GM23248 (cell line): ENCODE measurements at regions not wholly inside any gene's neighbourhood (a gene's known extent, or its start where the extent isn't known, plus 50 kb on each side); places are given as distances from the start of the nearest gene placed in this dataset.

Experiments used
- DNase-seq: peaks from one replicate; pipeline ENCODE4 v3.0.0-alpha.2; 2015
- H2AFZ ChIP-seq: fragments of 200-600 bp; sonication (generic); 2 replicates; pipeline ENCODE4 v1.6.1; 2016; ENCODE audit warnings: antibody characterized with exemption
- H3F3A ChIP-seq: fragments of 200-600 bp; sonication (generic); 2 replicates; pipeline ENCODE4 v1.6.1; 2016; ENCODE audit warnings: mild to moderate bottlenecking, antibody characterized with exemption, mixed run types; ENCODE audit not compliant: insufficient read depth
- H3K27ac ChIP-seq: fragments of 200-600 bp; sonication (generic); 2 replicates; pipeline ENCODE4 v1.5.1; 2016; ENCODE audit warnings: mild to moderate bottlenecking
- H3K27me3 ChIP-seq: fragments of 200-600 bp; sonication (generic); replicated peaks from 2 replicates; pipeline ENCODE4 v1.6.1; 2016; ENCODE audit warnings: mild to moderate bottlenecking; ENCODE audit not compliant: insufficient read depth
- H3K36me3 ChIP-seq: fragments of 200-600 bp; sonication (generic); 2 replicates; pipeline ENCODE4 v1.6.1; 2016; ENCODE audit warnings: low read depth, mild to moderate bottlenecking
- H3K4me1 ChIP-seq: fragments of 200-600 bp; sonication (generic); 2 replicates; pipeline ENCODE4 v1.6.1; 2016; ENCODE audit warnings: mild to moderate bottlenecking; ENCODE audit not compliant: insufficient read depth
- H3K4me2 ChIP-seq: fragments of 200-600 bp; sonication (generic); one replicate; pipeline ENCODE4 v1.6.1; 2016; ENCODE audit warnings: mild to moderate bottlenecking; ENCODE audit not compliant: unreplicated experiment
- H3K4me3 ChIP-seq: fragments of 200-600 bp; sonication (generic); 2 replicates; pipeline ENCODE4 v1.5.1; 2016; ENCODE audit warnings: mild to moderate bottlenecking
- H3K79me2 ChIP-seq: fragments of 200-600 bp; sonication (generic); 2 replicates; pipeline ENCODE4 v1.6.1; 2016; ENCODE audit warnings: mild to moderate bottlenecking; ENCODE audit not compliant: insufficient read depth
- H3K9ac ChIP-seq: fragments of 200-600 bp; sonication (generic); 2 replicates; pipeline ENCODE4 v1.6.1; 2016; ENCODE audit warnings: mild to moderate bottlenecking
- H3K9me2 ChIP-seq: fragments of 200-600 bp; sonication (generic); 2 replicates; pipeline ENCODE4 v1.6.1; 2016; ENCODE audit warnings: mixed run types, mild to moderate bottlenecking, moderate library complexity; ENCODE audit not compliant: insufficient read depth
- H3K9me3 ChIP-seq: fragments of 200-600 bp; sonication (generic); one replicate; pipeline ENCODE4 v1.6.1; 2017; ENCODE audit warnings: low read depth
- H4K20me1 ChIP-seq: fragments of 200-600 bp; sonication (generic); 2 replicates; pipeline ENCODE4 v1.6.0; 2016; ENCODE audit not compliant: insufficient read depth
- EZH2 ChIP-seq: fragments of 200-600 bp; sonication (generic); IDR thresholded peaks from 2 replicates; pipeline ENCODE4 v1.6.1; 2018; ENCODE audit warnings: antibody characterized with exemption, mild to moderate bottlenecking; ENCODE audit not compliant: insufficient read depth, poor library complexity, severe bottlenecking
- EZH2phosphoT487 ChIP-seq: fragments of 200-600 bp; sonication (generic); IDR thresholded peaks from 2 replicates; pipeline ENCODE4 v1.6.1; 2018; ENCODE audit warnings: antibody characterized with exemption, moderate library complexity, mild to moderate bottlenecking, low read depth; ENCODE audit not compliant: insufficient read depth
- WGBS, 2 experiments: methylation state at CpG; one replicate each; pipeline ENCODE4 v1.1.6; 2015 to 2017; ENCODE audit warnings: low lambda C conversion rate in 2 of 2, low coverage in 1 of 2; ENCODE audit errors: missing lambda C conversion rate in 2 of 2; 5-methylcytosine and 5-hydroxymethylcytosine counted together
- in situ Hi-C: fragments of 300-500 bp; cut with MboI; formaldehyde crosslinking; loops from 2 replicates; pipeline ENCODE4 v1.15.0; 2020

DNA sequence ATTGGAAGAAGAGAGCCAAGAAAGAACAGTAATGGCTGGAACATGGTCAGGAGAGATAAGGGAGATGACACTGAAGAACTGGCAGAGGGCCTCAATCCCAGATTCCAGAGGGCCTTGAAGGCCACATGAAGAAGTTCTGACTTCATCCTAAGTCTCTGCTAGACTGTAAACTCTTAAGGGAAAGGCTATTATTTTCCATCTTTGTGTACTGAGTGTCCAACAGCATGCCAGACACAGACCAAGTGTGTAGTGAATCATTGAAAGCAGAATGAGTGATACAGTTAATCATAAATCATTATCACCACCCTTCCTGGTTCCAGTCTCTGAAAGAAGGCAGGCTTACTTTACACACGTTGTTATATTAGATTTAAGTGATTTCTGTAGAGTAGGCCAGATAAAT, 185.3 kb upstream of the C11orf87 start:
- Histone ChIP-seq H3K27me3 (no peaks in the 10 kb centered on the region), H3K36me3 (no peaks in the 10 kb centered on the region), H3K4me2 (no peak overlapping the region), H3K9me2 (no peaks in the 10 kb centered on the region), H4K20me1 (no peaks in the 10 kb centered on the region), H3K79me2 (no peaks in the 10 kb centered on the region), H3K4me3 (no peak overlapping the region), H2AFZ (no peak overlapping the region), H3K4me1 (peaks cover 15% of the 10 kb centered on the region), H3K27ac (0 out of 2 replicates have a peak overlapping the region, but pooled peaks have one; percentile 36), H3K9me3 (no peaks in the 10 kb centered on the region), H3K9ac (no peak overlapping the region), H3F3A (peaks cover 8% of the 10 kb centered on the region; the same call in 1 of the 2 replicates)
- WGBS, 2 experiments, result 31 to 43% methylated on average over 1 of the region's 1 CpG
- TF ChIP-seq EZH2phosphoT487 (no peak), EZH2 (no peak)
- in situ Hi-C loops, result no loop called here
- peak; percentile 55 for DNase-seq

DNA sequence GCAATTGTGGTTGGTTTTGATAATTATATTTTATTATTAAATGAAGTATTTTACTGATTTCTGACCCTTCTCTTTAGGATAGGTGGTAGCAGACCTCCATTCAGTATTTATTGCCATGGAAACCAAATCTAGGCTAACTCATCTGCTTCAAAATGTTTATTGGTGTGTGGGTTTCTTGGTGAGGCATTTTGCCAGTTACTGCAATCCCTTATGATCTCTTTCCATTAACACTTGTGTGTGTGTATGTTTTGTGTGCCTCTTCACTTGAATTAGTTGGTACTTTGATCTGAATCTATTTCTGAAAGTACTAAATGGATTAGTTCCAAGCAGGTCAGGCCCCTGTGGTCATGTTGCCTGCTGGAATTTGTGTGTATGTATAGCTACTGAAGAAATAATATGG, 184.4 kb upstream of the C11orf87 start:
- Histone ChIP-seq H4K20me1 (no peaks in the 10 kb centered on the region), H3F3A (peaks cover 8% of the 10 kb centered on the region; the same call in 1 of the 2 replicates), H3K9me3 (no peaks in the 10 kb centered on the region), H3K4me1 (peaks cover 15% of the 10 kb centered on the region), H3K4me2 (no peak overlapping the region), H3K79me2 (no peaks in the 10 kb centered on the region), H3K4me3 (no peak overlapping the region), H3K36me3 (no peaks in the 10 kb centered on the region), H3K9ac (no peak overlapping the region), H3K9me2 (no peaks in the 10 kb centered on the region), H3K27ac (no peak overlapping the region), H3K27me3 (no peaks in the 10 kb centered on the region), H2AFZ (no peak overlapping the region)
- TF ChIP-seq EZH2phosphoT487 (no peak), EZH2 (no peak)
- no peak for DNase-seq
- in situ Hi-C loops, result no loop called here

DNA sequence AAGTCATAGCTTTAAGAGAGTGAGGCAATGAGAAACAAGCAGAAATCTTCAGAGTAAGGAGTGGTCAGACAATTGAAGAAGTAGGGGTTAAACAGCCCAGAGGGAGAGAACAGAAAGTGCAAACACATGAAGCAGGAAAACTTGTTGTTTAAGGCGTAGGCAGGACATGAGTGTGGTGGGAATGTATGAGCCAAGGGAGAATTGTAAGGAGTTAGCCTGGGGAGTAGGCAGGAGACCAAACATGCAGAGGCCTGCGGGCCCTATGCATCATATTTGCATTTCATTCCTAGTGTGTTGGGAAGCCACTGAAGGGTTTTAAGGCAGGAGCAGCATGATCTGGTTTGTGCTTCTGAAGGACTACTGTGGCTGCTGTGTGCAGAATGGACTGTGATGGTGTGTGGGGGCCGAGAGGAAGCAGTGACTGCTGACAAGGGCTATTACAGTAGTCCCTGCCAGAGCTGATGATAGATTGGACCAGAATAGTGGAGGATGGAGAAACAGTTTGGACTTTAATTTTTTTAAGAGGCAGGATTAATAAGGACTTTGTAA, 179.9 kb upstream of the C11orf87 start:
- H4K20me1 ChIP-seq, result no peaks in the 10 kb centered on the region
- H3F3A ChIP-seq, result peaks cover 7% of the 10 kb centered on the region; the same call in 1 of the 2 replicates
- TF ChIP-seq EZH2, result no peak
- TF ChIP-seq EZH2phosphoT487, result no peak
- peaks cover 15% of the 10 kb centered on the region for H3K4me1 ChIP-seq
- WGBS, 2 experiments, result 57 to 60% methylated on average over 3 of the region's 3 CpGs
- H3K36me3 ChIP-seq, result no peaks in the 10 kb centered on the region
- no peaks in the 10 kb centered on the region for H3K79me2 ChIP-seq
- no peaks in the 10 kb centered on the region for H3K27me3 ChIP-seq
- H3K27ac ChIP-seq, result no peak overlapping the region
- H3K9me2 ChIP-seq, result no peaks in the 10 kb centered on the region
- peak overlapping the region; percentile 19 for H3K4me2 ChIP-seq
- H3K9me3 ChIP-seq, result no peaks in the 10 kb centered on the region
- peak; percentile 35 for DNase-seq
- H3K9ac ChIP-seq, result no peak overlapping the region
- peak overlapping the region; percentile 44; the same call in 1 of the 2 replicates for H2AFZ ChIP-seq
- in situ Hi-C loops, result no loop called here
- H3K4me3 ChIP-seq, result no peak overlapping the region

DNA sequence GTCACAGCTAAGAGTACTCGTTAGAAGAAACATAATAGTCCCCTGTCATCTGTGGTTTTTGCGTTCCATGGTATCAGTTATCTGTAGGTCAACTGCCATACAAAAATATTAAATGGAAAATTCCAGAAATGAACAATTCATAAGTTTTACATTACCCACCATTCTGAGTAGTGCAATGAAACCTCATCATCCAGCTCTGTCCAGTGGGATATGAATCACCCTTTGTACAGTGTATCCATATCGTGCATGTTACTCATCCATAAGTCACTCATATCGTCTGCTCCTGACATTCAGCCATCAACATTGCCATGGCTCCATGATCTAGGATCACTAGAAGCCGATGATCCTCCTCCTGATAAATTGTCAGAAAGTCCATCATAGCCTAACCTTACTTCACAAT, 174.9 kb upstream of the C11orf87 start:
- H3K4me2 ChIP-seq, result no peak overlapping the region
- in situ Hi-C loops, result no loop called here
- TF ChIP-seq EZH2phosphoT487, result no peak
- TF ChIP-seq EZH2, result no peak
- H3K27ac ChIP-seq, result no peak overlapping the region
- H4K20me1 ChIP-seq, result no peaks in the 10 kb centered on the region
- H3K27me3 ChIP-seq, result no peaks in the 10 kb centered on the region
- H3K9me3 ChIP-seq, result no peaks in the 10 kb centered on the region
- peaks cover 14% of the 10 kb centered on the region; the same call in 1 of the 2 replicates for H3F3A ChIP-seq
- H3K79me2 ChIP-seq, result no peaks in the 10 kb centered on the region
- H2AFZ ChIP-seq, result 0 out of 2 replicates have a peak overlapping the region, but pooled peaks have one; percentile 0
- WGBS, 2 experiments, result 22 to 27% methylated on average over 5 of the region's 5 CpGs
- peaks cover 16% of the 10 kb centered on the region for H3K4me1 ChIP-seq
- H3K9me2 ChIP-seq, result no peaks in the 10 kb centered on the region
- no peak overlapping the region for H3K4me3 ChIP-seq
- no peaks in the 10 kb centered on the region for H3K36me3 ChIP-seq
- peak; percentile 72 for DNase-seq
- no peak overlapping the region for H3K9ac ChIP-seq
